ENCODE measurements at regions not wholly inside any gene's neighbourhood (a gene's known extent, or its start where the extent isn't known, plus 50 kb on each side); places are given as distances from the start of the nearest gene placed in this dataset.
"Not testable (repeated sequence)": the region's sequence is repeated elsewhere in the genome, so short reads cannot be mapped to it uniquely, and the experiment has no call there.

- H3K4me3 ChIP-seq (ENCODE audit: low read depth, low read length), result no peak overlapping the region
- no peak for TF ChIP-seq CTCF (IDR thresholded peaks at IDR 0.05; ENCODE audit: insufficient read depth, low read length, poor library complexity, severe bottlenecking)
- H3K36me3 ChIP-seq (ENCODE audit: control insufficient read depth, insufficient read depth, low read length), result no peaks in the 10 kb centered on the region
- H3K27me3 ChIP-seq (ENCODE audit: control insufficient read depth, insufficient read depth, low read length), result no peaks in the 10 kb centered on the region
- no peak for DNase-seq (ENCODE audit: low read depth)
Measured at GRCh38 chr17:68766640-68767039, 165.5 kb upstream of the FAM20A start.

GRCh38 chr17:68763562-68763961 is 162.4 kb upstream of the FAM20A start:
- Histone ChIP-seq H3K36me3 (ENCODE audit: control insufficient read depth, insufficient read depth, low read length) (no peaks in the 10 kb centered on the region), H3K4me3 (ENCODE audit: low read depth, low read length) (no peak overlapping the region), H3K27me3 (ENCODE audit: control insufficient read depth, insufficient read depth, low read length) (no peaks in the 10 kb centered on the region)
- no peak for DNase-seq (ENCODE audit: low read depth)
- TF ChIP-seq CTCF (IDR thresholded peaks at IDR 0.05; ENCODE audit: insufficient read depth, low read length, poor library complexity, severe bottlenecking), result no peak

- H3K36me3 ChIP-seq (ENCODE audit: control insufficient read depth, insufficient read depth, low read length), result no peaks in the 10 kb centered on the region
- no peaks in the 10 kb centered on the region for H3K27me3 ChIP-seq (ENCODE audit: control insufficient read depth, insufficient read depth, low read length)
- no peak for TF ChIP-seq CTCF (IDR thresholded peaks at IDR 0.05; ENCODE audit: insufficient read depth, low read length, poor library complexity, severe bottlenecking)
Measured at GRCh38 chr17:68762911-68763310, 161.7 kb upstream of the FAM20A start.

GRCh38 chr17:68760141-68760475 is 158.9 kb upstream of the FAM20A start:
- H3K27me3 ChIP-seq (ENCODE audit: control insufficient read depth, insufficient read depth, low read length), result no peaks in the 10 kb centered on the region
- no peak for DNase-seq (ENCODE audit: low read depth)
- no peak for TF ChIP-seq CTCF (IDR thresholded peaks at IDR 0.05; ENCODE audit: insufficient read depth, low read length, poor library complexity, severe bottlenecking)
- no peaks in the 10 kb centered on the region for H3K36me3 ChIP-seq (ENCODE audit: control insufficient read depth, insufficient read depth, low read length)
- H3K4me3 ChIP-seq (ENCODE audit: low read depth, low read length), result no peak overlapping the region

More at GRCh38 chr17:68762911-68763310, 161.7 kb upstream of the FAM20A start:
- no peak overlapping the region for H3K4me3 ChIP-seq (ENCODE audit: low read depth, low read length)
- no peak for DNase-seq (ENCODE audit: low read depth)

GRCh38 chr17:68759343-68760140 is 158.4 kb upstream of the FAM20A start:
- Histone ChIP-seq H3K4me3 (ENCODE audit: low read depth, low read length) (peak overlapping the region; percentile 24), H3K27me3 (ENCODE audit: control insufficient read depth, insufficient read depth, low read length) (no peaks in the 10 kb centered on the region), H3K36me3 (ENCODE audit: control insufficient read depth, insufficient read depth, low read length) (no peaks in the 10 kb centered on the region)
- peak; percentile 71 for DNase-seq (ENCODE audit: low read depth)
- peak; percentile 90 for TF ChIP-seq CTCF (IDR thresholded peaks at IDR 0.05; ENCODE audit: insufficient read depth, low read length, poor library complexity, severe bottlenecking)

GRCh38 chr17:68759002-68759342 is 157.8 kb upstream of the FAM20A start:
- no peak for TF ChIP-seq CTCF (IDR thresholded peaks at IDR 0.05; ENCODE audit: insufficient read depth, low read length, poor library complexity, severe bottlenecking)
- Histone ChIP-seq H3K27me3 (ENCODE audit: control insufficient read depth, insufficient read depth, low read length) (no peaks in the 10 kb centered on the region), H3K4me3 (ENCODE audit: low read depth, low read length) (no peak overlapping the region), H3K36me3 (ENCODE audit: control insufficient read depth, insufficient read depth, low read length) (no peaks in the 10 kb centered on the region)
- no peak for DNase-seq (ENCODE audit: low read depth)

GRCh38 chr17:68757866-68758757 is 156.9 kb upstream of the FAM20A start:
- not testable (repeated sequence) for H3K27me3 ChIP-seq (ENCODE audit: control insufficient read depth, insufficient read depth, low read length); DNase-seq (ENCODE audit: low read depth); H3K36me3 ChIP-seq (ENCODE audit: control insufficient read depth, insufficient read depth, low read length); H3K4me3 ChIP-seq (ENCODE audit: low read depth, low read length)

Data from kidney epithelial cell (primary cell).